HEK293 (cell line): ENCODE measurements at regions not wholly inside any gene's neighbourhood (a gene's known extent, or its start where the extent isn't known, plus 50 kb on each side); places are given as distances from the start of the nearest gene placed in this dataset.

Experiments used
- MYNN ChIP-seq: fragments of 450-650 bp; formaldehyde crosslinking; IDR thresholded peaks from 2 replicates; pipeline ENCODE4 v1.5.1; 2016; ENCODE audit warnings: missing biosample characterization, missing genetic modification characterization, borderline replicate concordance
- SP2 ChIP-seq: fragments of 450-650 bp; formaldehyde crosslinking; IDR thresholded peaks from 2 replicates; pipeline ENCODE4 v1.5.1; 2016; ENCODE audit warnings: missing biosample characterization, missing genetic modification characterization
- TCF7L2 ChIP-seq: IDR thresholded peaks from 2 replicates; pipeline ENCODE4 v1.6.1; 2011; ENCODE audit warnings: low read depth, mild to moderate bottlenecking, inconsistent platforms, low read length, moderate library complexity, borderline replicate concordance
- ZBTB21 ChIP-seq: fragments of 450-650 bp; formaldehyde crosslinking; IDR thresholded peaks from 2 replicates; pipeline ENCODE4 v1.5.1; 2017; ENCODE audit warnings: missing biosample characterization, missing genetic modification characterization
- ZNF146 ChIP-seq: fragments of 450-650 bp; formaldehyde crosslinking; IDR thresholded peaks from 2 replicates; pipeline ENCODE4 v1.5.1; 2016; ENCODE audit warnings: missing biosample characterization, missing genetic modification characterization
- ZNF423 ChIP-seq: fragments of 450-650 bp; formaldehyde crosslinking; IDR thresholded peaks from 2 replicates; pipeline ENCODE4 v1.5.1; 2016; ENCODE audit warnings: missing biosample characterization, missing genetic modification characterization
- ZNF76 ChIP-seq: fragments of 450-650 bp; formaldehyde crosslinking; IDR thresholded peaks from 2 replicates; pipeline ENCODE4; 2016; ENCODE audit warnings: low read depth, missing biosample characterization, missing genetic modification characterization, borderline replicate concordance
- ZNF776 ChIP-seq: fragments of 450-650 bp; formaldehyde crosslinking; IDR thresholded peaks from 2 replicates; pipeline ENCODE4 v1.5.0; 2017; ENCODE audit warnings: missing biosample characterization, missing genetic modification characterization, borderline replicate concordance
- ZNF830 ChIP-seq: fragments of 450-650 bp; IDR thresholded peaks from 2 replicates; pipeline ENCODE4 v1.5.0; 2018; ENCODE audit warnings: missing biosample characterization, missing genetic modification characterization, low read depth, mild to moderate bottlenecking, moderate library complexity
- TF ChIP-seq, protein P1 (sequence below): IDR thresholded peaks from 2 replicates; pipeline ENCODE4 v1.6.1; 2011; ENCODE audit warnings: mild to moderate bottlenecking, low read depth, low read length, borderline replicate concordance
- TF ChIP-seq, protein P2 (sequence below): fragments of 450-650 bp; formaldehyde crosslinking; IDR thresholded peaks from 2 replicates; pipeline ENCODE4 v1.5.1; 2016; ENCODE audit warnings: missing biosample characterization, missing genetic modification characterization

- TF ChIP-seq ZNF76: no peak
- no peak for TF ChIP-seq SP2 (tag by site-specific recombination)
- no peak for TF ChIP-seq ZBTB21 (tag by site-specific recombination)
- TF ChIP-seq MYNN (tag by site-specific recombination): no peak
- TF ChIP-seq TCF7L2: no peak
- TF ChIP-seq, protein P1, sequence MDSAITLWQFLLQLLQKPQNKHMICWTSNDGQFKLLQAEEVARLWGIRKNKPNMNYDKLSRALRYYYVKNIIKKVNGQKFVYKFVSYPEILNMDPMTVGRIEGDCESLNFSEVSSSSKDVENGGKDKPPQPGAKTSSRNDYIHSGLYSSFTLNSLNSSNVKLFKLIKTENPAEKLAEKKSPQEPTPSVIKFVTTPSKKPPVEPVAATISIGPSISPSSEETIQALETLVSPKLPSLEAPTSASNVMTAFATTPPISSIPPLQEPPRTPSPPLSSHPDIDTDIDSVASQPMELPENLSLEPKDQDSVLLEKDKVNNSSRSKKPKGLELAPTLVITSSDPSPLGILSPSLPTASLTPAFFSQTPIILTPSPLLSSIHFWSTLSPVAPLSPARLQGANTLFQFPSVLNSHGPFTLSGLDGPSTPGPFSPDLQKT: no peak
- TF ChIP-seq, protein P2, sequence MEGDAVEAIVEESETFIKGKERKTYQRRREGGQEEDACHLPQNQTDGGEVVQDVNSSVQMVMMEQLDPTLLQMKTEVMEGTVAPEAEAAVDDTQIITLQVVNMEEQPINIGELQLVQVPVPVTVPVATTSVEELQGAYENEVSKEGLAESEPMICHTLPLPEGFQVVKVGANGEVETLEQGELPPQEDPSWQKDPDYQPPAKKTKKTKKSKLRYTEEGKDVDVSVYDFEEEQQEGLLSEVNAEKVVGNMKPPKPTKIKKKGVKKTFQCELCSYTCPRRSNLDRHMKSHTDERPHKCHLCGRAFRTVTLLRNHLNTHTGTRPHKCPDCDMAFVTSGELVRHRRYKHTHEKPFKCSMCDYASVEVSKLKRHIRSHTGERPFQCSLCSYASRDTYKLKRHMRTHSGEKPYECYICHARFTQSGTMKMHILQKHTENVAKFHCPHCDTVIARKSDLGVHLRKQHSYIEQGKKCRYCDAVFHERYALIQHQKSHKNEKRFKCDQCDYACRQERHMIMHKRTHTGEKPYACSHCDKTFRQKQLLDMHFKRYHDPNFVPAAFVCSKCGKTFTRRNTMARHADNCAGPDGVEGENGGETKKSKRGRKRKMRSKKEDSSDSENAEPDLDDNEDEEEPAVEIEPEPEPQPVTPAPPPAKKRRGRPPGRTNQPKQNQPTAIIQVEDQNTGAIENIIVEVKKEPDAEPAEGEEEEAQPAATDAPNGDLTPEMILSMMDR: no peak
- no peak for TF ChIP-seq ZNF830 (tag by site-specific recombination)
- TF ChIP-seq ZNF146 (tag by site-specific recombination): no peak
- TF ChIP-seq ZNF423 (tag by site-specific recombination): no peak
- TF ChIP-seq ZNF776 (tag by site-specific recombination): no peak
Measured at GRCh38 chr4:35604724-35605123, 639.6 kb downstream of the ARAP2 start.
